ENCODE measurements at regions not wholly inside any gene's neighbourhood (a gene's known extent, or its start where the extent isn't known, plus 50 kb on each side); places are given as distances from the start of the nearest gene placed in this dataset.
"Not testable (repeated sequence)": the region's sequence is repeated elsewhere in the genome, so short reads cannot be mapped to it uniquely, and the experiment has no call there.

DNA sequence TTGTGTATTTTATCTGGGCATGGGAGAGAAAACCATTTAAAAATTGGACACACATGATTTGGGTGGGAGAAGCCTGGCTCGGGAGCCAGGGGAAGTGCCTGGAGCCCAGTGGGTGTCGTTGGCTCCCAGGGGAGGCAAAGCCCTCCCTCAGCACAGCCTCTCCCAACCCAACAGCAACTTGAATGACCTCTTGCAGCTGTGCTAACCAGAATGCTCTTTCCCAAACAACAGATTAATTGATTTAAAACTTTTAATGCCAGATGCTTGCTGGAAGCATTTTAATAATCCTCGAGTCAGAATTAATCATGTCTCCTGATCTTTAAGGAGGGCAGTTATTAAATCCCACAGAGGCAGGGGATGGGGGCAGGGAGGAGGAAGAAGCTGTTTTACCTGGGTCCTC is 401.6 kb downstream of the BUD13 start:
- no peak for TF ChIP-seq ZFX (IDR thresholded peaks at IDR 0.05; ENCODE audit: borderline replicate concordance)
- no peak overlapping the region for H3K27ac ChIP-seq

DNA sequence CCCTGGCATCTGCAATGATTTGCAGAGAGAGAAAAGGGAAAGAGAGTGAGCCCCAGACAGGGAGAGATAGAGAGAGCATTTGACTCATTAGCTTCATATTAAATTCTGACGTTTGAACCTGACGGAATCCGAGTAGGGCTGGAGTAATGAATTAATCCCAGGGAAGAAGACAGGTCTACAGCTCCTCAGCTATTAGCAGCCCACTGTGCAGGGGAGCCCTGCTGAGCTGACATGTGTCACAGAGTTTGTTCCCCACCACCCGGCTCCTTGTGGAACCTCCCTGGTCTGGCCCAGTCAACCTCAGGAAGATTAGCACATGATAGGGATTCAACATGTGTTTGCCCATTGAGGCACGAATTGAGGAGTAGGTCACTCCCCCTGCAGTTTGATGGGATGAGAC is 404.0 kb downstream of the BUD13 start:
- no peak overlapping the region for H3K27ac ChIP-seq
- no peak for TF ChIP-seq ZFX (IDR thresholded peaks at IDR 0.05; ENCODE audit: borderline replicate concordance)
- TF ChIP-seq, protein P1, sequence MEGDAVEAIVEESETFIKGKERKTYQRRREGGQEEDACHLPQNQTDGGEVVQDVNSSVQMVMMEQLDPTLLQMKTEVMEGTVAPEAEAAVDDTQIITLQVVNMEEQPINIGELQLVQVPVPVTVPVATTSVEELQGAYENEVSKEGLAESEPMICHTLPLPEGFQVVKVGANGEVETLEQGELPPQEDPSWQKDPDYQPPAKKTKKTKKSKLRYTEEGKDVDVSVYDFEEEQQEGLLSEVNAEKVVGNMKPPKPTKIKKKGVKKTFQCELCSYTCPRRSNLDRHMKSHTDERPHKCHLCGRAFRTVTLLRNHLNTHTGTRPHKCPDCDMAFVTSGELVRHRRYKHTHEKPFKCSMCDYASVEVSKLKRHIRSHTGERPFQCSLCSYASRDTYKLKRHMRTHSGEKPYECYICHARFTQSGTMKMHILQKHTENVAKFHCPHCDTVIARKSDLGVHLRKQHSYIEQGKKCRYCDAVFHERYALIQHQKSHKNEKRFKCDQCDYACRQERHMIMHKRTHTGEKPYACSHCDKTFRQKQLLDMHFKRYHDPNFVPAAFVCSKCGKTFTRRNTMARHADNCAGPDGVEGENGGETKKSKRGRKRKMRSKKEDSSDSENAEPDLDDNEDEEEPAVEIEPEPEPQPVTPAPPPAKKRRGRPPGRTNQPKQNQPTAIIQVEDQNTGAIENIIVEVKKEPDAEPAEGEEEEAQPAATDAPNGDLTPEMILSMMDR (IDR thresholded peaks at IDR 0.05) = no peak

DNA sequence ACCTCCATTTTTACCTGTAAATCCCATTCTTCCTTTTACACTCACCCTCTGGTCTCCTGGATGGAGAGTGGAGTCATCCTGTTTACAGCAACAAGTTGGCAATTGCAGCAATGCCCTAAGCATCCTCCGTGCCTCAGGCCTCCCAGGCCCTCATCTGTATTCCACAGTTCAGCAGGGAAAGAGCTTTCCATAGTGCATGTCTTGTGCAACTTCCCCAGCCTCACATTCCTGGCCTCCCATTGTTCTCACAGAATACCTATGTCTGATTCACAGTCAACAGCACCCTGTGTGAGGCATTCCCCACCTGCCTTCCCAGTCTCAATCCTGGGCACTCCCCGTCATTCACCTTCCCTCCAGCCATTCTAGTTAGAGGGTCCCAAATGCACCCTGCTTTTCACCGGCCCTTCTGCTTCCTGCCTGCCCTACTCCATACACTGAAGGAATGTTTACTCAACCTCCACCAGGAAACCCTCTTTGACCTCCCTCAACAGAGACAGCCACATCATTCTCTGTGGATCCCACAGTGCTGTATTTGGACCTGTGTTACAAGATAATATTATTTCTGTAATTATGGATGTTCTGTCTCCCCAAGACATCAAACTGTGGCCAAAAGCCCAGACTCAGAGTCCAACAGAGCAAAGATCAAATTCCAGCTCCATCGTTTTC is 405.7 kb downstream of the BUD13 start:
- no peak overlapping the region for H3K27ac ChIP-seq
- TF ChIP-seq, protein P1 (IDR thresholded peaks at IDR 0.05) = no peak
- no peak for TF ChIP-seq ZFX (IDR thresholded peaks at IDR 0.05; ENCODE audit: borderline replicate concordance)

DNA sequence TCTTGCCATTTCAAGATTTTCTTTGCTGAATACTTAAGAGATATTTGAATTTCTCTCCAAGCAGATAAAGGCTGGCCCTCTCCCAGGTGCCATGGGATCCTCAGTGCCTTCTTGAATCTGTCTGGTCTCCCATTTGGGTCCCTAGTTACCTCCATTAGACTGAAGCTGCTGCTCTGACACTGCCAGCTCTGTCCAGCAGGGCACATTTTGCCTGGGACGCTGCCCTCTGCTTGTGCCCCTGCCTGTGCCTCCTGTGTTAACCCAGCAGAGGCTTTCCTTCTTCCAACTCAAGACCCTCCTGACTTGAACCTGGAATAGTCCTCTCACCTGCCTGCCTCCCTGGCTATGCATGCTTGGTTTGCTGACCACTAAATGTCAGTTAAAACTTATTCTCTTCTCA is 406.3 kb downstream of the BUD13 start:
- no peak for TF ChIP-seq ZFX (IDR thresholded peaks at IDR 0.05; ENCODE audit: borderline replicate concordance)
- TF ChIP-seq, protein P1 (IDR thresholded peaks at IDR 0.05) = no peak
- H3K27ac ChIP-seq = no peak overlapping the region

DNA sequence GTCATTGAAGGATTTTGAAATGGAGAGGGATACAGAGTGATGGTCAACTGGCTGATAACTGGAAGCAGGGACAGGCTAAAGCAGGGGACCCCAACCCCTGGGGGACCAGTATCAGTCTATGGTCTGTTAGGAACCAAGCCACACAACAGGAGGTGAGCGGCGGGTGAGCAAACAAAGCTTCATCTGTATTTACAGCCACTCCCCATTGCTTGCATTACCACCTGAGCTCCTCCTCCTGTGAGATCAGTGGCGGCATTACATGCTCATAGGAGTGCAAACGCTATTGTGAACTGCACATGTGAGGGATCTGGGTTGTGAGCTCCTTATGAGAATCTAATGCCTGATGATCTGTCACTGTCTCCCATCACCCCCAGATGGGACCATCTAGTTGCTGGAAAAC is 407.9 kb downstream of the BUD13 start:
- not testable (repeated sequence) for H3K27ac ChIP-seq

DNA sequence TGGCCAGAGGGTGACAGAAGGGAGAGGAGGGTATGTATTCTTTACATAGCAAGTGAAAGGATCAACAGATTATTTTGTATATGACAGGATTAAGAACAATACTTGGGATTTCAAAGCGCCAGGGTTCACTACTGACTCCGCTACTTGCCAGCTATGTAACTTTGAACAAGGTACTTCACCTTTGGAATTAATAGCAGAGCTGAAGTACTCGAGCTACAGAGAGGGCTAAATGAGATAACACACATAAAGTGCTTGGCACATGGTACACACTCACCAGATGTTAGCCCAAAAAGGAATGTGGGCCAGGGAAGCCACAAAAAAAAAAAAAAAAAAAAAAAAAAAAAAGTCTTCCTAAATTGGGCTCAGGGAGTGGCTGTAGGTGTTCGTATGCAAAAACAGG is 408.4 kb downstream of the BUD13 start:
- TF ChIP-seq, protein P1 (IDR thresholded peaks at IDR 0.05) = no peak
- TF ChIP-seq ZFX (IDR thresholded peaks at IDR 0.05; ENCODE audit: borderline replicate concordance) = no peak
- H3K27ac ChIP-seq = no peak overlapping the region

DNA sequence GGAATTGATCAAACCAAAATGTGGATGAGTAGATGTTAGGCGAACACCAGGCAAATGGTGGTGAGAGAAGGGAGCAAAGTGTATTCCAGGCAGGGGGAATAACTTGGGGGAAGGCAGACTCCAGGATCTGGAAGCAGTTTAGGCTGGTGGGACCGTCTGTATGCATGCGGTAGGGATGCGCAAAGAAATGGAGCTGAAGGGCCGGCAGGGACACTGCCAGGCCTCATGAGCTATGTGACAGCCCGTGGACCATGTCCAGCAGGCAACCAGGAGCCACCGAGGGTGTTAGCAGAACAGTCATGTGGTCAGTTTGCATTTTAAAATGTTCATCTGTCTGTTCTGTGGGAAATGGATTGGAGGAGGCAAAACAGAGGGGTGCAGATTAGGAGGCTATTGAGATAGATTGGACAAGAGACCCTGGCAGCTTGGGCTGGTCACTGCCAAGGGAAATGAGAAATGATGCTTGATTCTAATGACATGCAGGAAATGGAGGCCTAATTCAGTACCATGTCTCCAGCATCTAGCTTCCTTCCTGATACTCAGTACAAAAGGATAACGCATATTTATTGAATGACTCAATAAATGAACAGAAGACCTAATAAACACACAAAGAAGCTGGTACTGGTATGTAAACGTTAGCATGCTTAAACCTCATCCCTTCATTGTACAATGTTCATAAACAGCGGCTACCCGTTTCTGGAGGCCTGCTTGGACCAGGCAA is 412.4 kb downstream of the BUD13 start:
- no peak overlapping the region for H3K27ac ChIP-seq
- no peak for TF ChIP-seq ZFX (IDR thresholded peaks at IDR 0.05; ENCODE audit: borderline replicate concordance)
- TF ChIP-seq, protein P1 (IDR thresholded peaks at IDR 0.05) = no peak

DNA sequence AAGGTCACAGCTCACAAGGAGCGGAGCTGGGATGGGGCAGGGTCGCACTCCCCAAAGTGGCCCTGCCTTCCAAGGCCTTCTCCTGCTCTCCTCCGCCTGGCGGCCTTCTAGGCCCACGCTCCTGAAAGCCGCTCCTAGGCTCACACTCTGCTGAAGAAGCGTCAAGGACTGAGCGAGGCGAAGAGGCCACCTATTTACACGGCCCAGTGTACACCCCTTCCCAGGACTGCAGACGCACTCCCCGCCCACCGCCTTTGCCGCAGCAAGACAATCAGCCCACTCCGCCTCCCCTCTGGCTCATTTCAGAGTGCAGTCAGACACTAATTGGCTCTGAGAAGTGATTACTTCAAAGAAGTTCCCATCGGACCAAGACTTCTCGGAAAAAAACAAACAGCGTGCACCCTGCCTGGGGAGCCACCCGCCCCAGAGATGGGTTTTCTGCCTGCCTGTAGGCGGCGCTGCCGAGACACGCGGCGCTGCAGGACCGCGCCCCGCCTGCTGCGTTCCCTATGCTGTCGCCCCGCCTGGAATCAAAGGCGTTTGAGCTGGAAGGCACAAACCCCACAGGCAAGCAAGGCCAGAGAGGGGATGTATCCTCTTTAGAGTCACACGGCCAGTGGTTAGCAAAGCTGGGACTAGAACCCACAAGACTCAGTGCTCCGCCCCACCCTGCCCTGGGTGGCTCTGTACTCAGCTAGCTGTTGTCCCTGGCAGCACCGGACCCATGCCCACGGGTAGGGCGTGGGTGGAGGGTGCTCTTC is 414.8 kb downstream of the BUD13 start:
- no peak overlapping the region for H3K27ac ChIP-seq
- TF ChIP-seq ZFX (IDR thresholded peaks at IDR 0.05; ENCODE audit: borderline replicate concordance) = no peak
- TF ChIP-seq, protein P1 (IDR thresholded peaks at IDR 0.05) = peak; percentile 87

All from 22Rv1 (cell line).